Neural cell (in vitro differentiated cells): ENCODE measurements at regions not wholly inside any gene's neighbourhood (a gene's known extent, or its start where the extent isn't known, plus 50 kb on each side); places are given as distances from the start of the nearest gene placed in this dataset.

ENCODE experiments used
- H2AFZ ChIP-seq: fragments of 200-600, 300-800 bp; sonication (generic), shearing (Covaris generic); 2 replicates; pipeline ENCODE4 v1.6.0; 2014; ENCODE audit warnings: low read depth, mild to moderate bottlenecking, antibody characterized with exemption, low read length, moderate library complexity
- H3F3A ChIP-seq: fragments of 200-600 bp; shearing (Covaris generic); 2 replicates; pipeline ENCODE4 v1.6.1; 2016; ENCODE audit warnings: mild to moderate bottlenecking, moderate library complexity, mixed read lengths, antibody characterized with exemption, low read length; ENCODE audit not compliant: insufficient read depth, poor library complexity, severe bottlenecking
- H3K27ac ChIP-seq: fragments of 200-600, 300-800 bp; sonication (generic), shearing (Covaris generic); 2 replicates; pipeline ENCODE4 v1.5.1; 2014; ENCODE audit warnings: mild to moderate bottlenecking, low read length, moderate library complexity
- H3K27me3 ChIP-seq: fragments of 300-800, 200-600 bp; sonication (generic), shearing (Covaris generic); 2 replicates; pipeline ENCODE4 v1.6.0; 2014; ENCODE audit warnings: mild to moderate bottlenecking, low read depth, low read length, moderate library complexity; ENCODE audit not compliant: insufficient read depth
- H3K36me3 ChIP-seq: fragments of 300-800, 200-600 bp; sonication (generic), shearing (Covaris generic); 2 replicates; pipeline ENCODE4 v1.5.1; 2014; ENCODE audit warnings: mild to moderate bottlenecking, antibody characterized with exemption, low read length, moderate library complexity; ENCODE audit not compliant: insufficient read depth
- H3K4me2 ChIP-seq: fragments of 300-800, 200-600 bp; sonication (generic), shearing (Covaris generic); 2 replicates; pipeline ENCODE4 v1.6.0; 2014; ENCODE audit warnings: mild to moderate bottlenecking, low read length
- H3K4me3 ChIP-seq: fragments of 300-800, 200-600 bp; sonication (generic), shearing (Covaris generic); 2 replicates; pipeline ENCODE4 v1.5.1; 2014; ENCODE audit warnings: mild to moderate bottlenecking, low read length, moderate library complexity
- H3K79me2 ChIP-seq: fragments of 200-600 bp; shearing (Covaris generic); replicated peaks from 2 replicates; pipeline ENCODE4 v1.6.0; 2014; ENCODE audit warnings: mild to moderate bottlenecking, low read length, moderate library complexity; ENCODE audit not compliant: insufficient read depth
- H3K9ac ChIP-seq: fragments of 300-800, 200-600 bp; sonication (generic), shearing (Covaris generic); 2 replicates; pipeline ENCODE4 v1.6.1; 2016; ENCODE audit warnings: mild to moderate bottlenecking, low read length, mixed read lengths
- H3K9me2 ChIP-seq: fragments of 200-600 bp; shearing (Covaris generic); 2 replicates; pipeline ENCODE4 v1.6.1; 2016; ENCODE audit warnings: mild to moderate bottlenecking, low read length, mixed read lengths; ENCODE audit not compliant: insufficient read depth
- H3K9me3 ChIP-seq: fragments of 200-600, 300-800 bp; sonication (generic), shearing (Covaris generic); 2 replicates; pipeline ENCODE4 v1.6.1; 2016; ENCODE audit warnings: mild to moderate bottlenecking, mixed run types, low read length, moderate library complexity, mixed read lengths
- H4K20me1 ChIP-seq: fragments of 200-600 bp; shearing (Covaris generic); 2 replicates; pipeline ENCODE4 v1.6.1; 2016; ENCODE audit warnings: mild to moderate bottlenecking, mixed run types; ENCODE audit not compliant: insufficient read depth
- EP300 ChIP-seq: fragments of 450-650 bp; conservative IDR thresholded peaks from 2 replicates; pipeline ENCODE4 v1.6.1; 2014; ENCODE audit warnings: antibody characterized with exemption, mild to moderate bottlenecking, moderate library complexity; ENCODE audit not compliant: poor library complexity, severe bottlenecking
- EZH2 ChIP-seq: fragments of 200-600, 300-800 bp; shearing (Covaris generic), sonication (generic); IDR thresholded peaks from 2 replicates; pipeline ENCODE4 v1.6.1; 2014; ENCODE audit warnings: antibody characterized with exemption, low read length, borderline replicate concordance, mild to moderate bottlenecking; ENCODE audit not compliant: insufficient read depth, poor library complexity, severe bottlenecking
- MXI1 ChIP-seq: fragments of 450-650 bp; conservative IDR thresholded peaks from 2 replicates; pipeline ENCODE4 v1.6.1; 2014; ENCODE audit warnings: antibody characterized with exemption, mild to moderate bottlenecking; ENCODE audit not compliant: poor library complexity, severe bottlenecking
- POLR2AphosphoS5 ChIP-seq: IDR thresholded peaks from 2 replicates; pipeline ENCODE4 v1.6.1; 2012
- RAD21 ChIP-seq: fragments of 450-650 bp; conservative IDR thresholded peaks from 2 replicates; pipeline ENCODE4 v1.6.1; 2014; ENCODE audit warnings: antibody characterized with exemption, mild to moderate bottlenecking, moderate library complexity
- SMC3 ChIP-seq: fragments of 450-650 bp; conservative IDR thresholded peaks from 2 replicates; pipeline ENCODE4 v1.6.1; 2014; ENCODE audit warnings: antibody characterized with exemption, mild to moderate bottlenecking, moderate library complexity; ENCODE audit not compliant: poor library complexity
- TAF1 ChIP-seq: IDR thresholded peaks from 2 replicates; pipeline ENCODE4 v1.6.1; 2012; ENCODE audit warnings: low read depth
- TF ChIP-seq, protein P1 (sequence below): IDR thresholded peaks from 2 replicates; pipeline ENCODE4 v1.6.1; 2012; ENCODE audit warnings: borderline replicate concordance
- TF ChIP-seq, protein P2 (sequence below): fragments of 450-650 bp; IDR thresholded peaks from 2 replicates; pipeline ENCODE4 v1.5.1; 2014; ENCODE audit warnings: antibody characterized with exemption, mild to moderate bottlenecking, moderate library complexity; ENCODE audit not compliant: poor library complexity, severe bottlenecking

DNA sequence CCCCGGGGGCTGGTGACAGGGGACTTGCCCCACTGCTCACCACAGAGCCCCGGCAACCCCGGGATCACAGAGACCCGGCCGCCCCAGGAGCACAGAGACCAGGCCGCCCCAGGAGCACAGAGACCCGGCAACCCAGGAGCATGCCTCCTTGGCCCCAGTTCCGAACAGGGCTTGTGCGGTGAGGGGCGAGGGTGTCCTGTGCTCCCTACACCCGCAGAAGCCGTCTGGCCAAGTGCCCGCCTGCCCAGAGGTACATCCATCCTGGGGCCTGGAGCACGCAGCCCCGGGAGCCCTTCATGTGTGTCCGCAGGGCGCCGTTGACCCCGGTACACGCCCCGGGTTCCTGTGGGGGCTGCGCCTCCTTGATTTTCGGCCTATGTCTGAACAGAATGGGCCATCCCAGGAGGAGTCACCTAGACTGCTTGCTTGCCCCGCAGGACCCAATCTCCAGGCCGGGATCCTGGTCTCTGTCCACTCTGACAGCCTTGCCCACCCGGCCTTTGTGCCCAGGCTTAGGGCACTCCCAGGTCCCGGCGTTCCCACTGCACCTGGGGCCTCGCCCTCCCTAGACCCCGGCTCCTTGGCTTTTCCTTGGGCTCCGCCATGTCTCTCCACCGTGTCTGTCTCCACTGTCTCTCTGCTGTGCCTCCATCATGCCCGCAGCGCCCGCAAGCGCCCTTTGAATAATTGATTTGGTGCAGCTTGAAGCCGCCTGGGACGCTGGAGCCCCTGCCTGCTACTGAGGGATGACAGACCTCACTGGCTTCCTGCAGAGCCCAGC is 219.8 kb downstream of the ERMARD start:
- no peaks in the 10 kb centered on the region for H3K36me3 ChIP-seq
- no peak overlapping the region for H3K9ac ChIP-seq
- no peaks in the 10 kb centered on the region for H3K27me3 ChIP-seq
- H2AFZ ChIP-seq = no peak overlapping the region
- H3K4me2 ChIP-seq = no peak overlapping the region
- no peak overlapping the region for H3K27ac ChIP-seq
- H3K4me3 ChIP-seq = no peak overlapping the region
- no peaks in the 10 kb centered on the region for H3K9me3 ChIP-seq
- TF ChIP-seq MXI1 (no peak), EP300 (no peak), EZH2 (no peak), RAD21 (no peak), POLR2AphosphoS5 (no peak), TAF1 (no peak), SMC3 (no peak)
- TF ChIP-seq, protein P1, sequence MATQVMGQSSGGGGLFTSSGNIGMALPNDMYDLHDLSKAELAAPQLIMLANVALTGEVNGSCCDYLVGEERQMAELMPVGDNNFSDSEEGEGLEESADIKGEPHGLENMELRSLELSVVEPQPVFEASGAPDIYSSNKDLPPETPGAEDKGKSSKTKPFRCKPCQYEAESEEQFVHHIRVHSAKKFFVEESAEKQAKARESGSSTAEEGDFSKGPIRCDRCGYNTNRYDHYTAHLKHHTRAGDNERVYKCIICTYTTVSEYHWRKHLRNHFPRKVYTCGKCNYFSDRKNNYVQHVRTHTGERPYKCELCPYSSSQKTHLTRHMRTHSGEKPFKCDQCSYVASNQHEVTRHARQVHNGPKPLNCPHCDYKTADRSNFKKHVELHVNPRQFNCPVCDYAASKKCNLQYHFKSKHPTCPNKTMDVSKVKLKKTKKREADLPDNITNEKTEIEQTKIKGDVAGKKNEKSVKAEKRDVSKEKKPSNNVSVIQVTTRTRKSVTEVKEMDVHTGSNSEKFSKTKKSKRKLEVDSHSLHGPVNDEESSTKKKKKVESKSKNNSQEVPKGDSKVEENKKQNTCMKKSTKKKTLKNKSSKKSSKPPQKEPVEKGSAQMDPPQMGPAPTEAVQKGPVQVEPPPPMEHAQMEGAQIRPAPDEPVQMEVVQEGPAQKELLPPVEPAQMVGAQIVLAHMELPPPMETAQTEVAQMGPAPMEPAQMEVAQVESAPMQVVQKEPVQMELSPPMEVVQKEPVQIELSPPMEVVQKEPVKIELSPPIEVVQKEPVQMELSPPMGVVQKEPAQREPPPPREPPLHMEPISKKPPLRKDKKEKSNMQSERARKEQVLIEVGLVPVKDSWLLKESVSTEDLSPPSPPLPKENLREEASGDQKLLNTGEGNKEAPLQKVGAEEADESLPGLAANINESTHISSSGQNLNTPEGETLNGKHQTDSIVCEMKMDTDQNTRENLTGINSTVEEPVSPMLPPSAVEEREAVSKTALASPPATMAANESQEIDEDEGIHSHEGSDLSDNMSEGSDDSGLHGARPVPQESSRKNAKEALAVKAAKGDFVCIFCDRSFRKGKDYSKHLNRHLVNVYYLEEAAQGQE = no peak
- TF ChIP-seq, protein P2, sequence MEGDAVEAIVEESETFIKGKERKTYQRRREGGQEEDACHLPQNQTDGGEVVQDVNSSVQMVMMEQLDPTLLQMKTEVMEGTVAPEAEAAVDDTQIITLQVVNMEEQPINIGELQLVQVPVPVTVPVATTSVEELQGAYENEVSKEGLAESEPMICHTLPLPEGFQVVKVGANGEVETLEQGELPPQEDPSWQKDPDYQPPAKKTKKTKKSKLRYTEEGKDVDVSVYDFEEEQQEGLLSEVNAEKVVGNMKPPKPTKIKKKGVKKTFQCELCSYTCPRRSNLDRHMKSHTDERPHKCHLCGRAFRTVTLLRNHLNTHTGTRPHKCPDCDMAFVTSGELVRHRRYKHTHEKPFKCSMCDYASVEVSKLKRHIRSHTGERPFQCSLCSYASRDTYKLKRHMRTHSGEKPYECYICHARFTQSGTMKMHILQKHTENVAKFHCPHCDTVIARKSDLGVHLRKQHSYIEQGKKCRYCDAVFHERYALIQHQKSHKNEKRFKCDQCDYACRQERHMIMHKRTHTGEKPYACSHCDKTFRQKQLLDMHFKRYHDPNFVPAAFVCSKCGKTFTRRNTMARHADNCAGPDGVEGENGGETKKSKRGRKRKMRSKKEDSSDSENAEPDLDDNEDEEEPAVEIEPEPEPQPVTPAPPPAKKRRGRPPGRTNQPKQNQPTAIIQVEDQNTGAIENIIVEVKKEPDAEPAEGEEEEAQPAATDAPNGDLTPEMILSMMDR = no peak
- H3F3A ChIP-seq = no peaks in the 10 kb centered on the region
- no peaks in the 10 kb centered on the region for H3K9me2 ChIP-seq
- no peaks in the 10 kb centered on the region for H4K20me1 ChIP-seq
- H3K79me2 ChIP-seq = no peaks in the 10 kb centered on the region

DNA sequence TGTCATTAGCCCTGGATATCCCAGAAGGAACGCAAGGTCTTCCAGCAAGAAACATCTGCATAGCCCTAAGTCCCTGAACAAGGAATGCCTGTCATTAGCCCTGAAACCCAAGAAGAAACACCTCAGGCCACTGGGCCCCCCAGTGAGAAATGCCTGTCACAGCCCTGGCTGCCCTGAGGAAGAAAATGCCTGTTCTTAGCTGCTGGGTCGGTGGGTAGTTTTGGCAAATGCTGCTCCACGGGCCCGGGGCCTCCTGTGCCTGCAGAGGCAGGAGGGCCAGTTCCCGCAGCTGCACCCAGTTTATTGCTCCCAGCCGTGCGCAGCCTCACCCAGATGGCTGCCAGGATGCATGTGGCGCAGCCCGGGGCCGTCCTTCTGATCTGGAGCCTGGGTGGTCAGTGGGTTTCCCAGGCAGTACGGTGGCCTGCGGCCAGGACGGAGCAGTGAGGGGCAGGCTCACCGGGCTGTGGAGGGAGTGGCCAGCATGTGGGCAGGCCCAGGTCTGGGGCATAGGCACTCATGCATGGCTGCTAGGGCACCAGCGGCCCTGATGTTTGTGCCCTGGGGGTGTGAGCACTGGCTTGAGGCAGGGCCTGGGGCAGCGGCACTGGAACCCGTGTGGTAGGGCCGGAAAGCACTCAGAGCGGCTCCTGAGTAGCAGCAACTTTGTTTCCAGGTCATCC is 219.0 kb downstream of the ERMARD start:
- H2AFZ ChIP-seq = no peak overlapping the region
- no peak for TF ChIP-seq SMC3
- TF ChIP-seq, protein P1 = no peak
- TF ChIP-seq MXI1 = no peak
- TF ChIP-seq RAD21 = no peak
- TF ChIP-seq TAF1 = no peak
- no peak for TF ChIP-seq EP300
- no peak for TF ChIP-seq EZH2
- TF ChIP-seq, protein P2 = no peak
- no peak for TF ChIP-seq POLR2AphosphoS5
- no peaks in the 10 kb centered on the region for H3K9me3 ChIP-seq
- no peaks in the 10 kb centered on the region for H3K27me3 ChIP-seq
- no peaks in the 10 kb centered on the region for H3K36me3 ChIP-seq
- no peaks in the 10 kb centered on the region for H3F3A ChIP-seq
- H3K4me3 ChIP-seq = no peak overlapping the region
- no peak overlapping the region for H3K4me2 ChIP-seq
- no peak overlapping the region for H3K9ac ChIP-seq
- no peaks in the 10 kb centered on the region for H3K79me2 ChIP-seq
- H3K9me2 ChIP-seq = no peaks in the 10 kb centered on the region
- H3K27ac ChIP-seq = no peak overlapping the region
- H4K20me1 ChIP-seq = no peaks in the 10 kb centered on the region
